ENCODE measurements at regions not wholly inside any gene's neighbourhood (a gene's known extent, or its start where the extent isn't known, plus 50 kb on each side); places are given as distances from the start of the nearest gene placed in this dataset.
A peak's percentile ranks its signal among the peaks of the same experiment; 100 is the strongest.

DNA sequence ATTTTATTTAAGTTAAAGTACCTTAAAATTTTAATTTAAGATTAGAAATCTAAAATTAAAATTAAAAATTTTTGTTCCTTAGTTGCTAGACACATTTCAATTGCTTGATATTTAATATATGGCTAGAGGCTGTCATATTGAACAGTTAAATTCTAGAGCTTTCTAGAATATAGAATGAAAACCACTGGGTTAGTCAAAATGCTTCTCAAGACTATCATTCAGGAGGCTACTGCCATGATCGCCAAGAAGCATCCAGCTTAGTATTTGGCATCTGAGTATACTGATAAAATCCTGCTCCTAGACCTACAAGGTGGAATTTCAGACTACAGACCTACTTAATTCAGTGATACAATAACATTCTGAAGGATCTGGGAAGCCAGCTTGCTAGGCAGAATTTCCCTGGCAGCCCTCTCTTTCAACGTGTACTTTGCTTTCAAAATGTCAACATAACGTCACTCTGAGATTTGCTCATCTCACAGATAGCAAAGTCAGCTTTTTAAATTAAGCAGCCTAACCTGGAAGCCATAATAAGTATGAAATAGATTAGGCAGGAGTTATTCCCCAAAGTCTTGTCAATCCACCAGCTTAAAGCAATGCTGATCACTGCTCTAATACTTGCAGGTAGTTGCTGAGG, 525.8 kb downstream of the FSCB start:
- peak; percentile 99 for FAIRE-seq

GRCh38 chr14:43956741-43957140, 550.3 kb downstream of the FSCB start:
- no peak for FAIRE-seq

DNA sequence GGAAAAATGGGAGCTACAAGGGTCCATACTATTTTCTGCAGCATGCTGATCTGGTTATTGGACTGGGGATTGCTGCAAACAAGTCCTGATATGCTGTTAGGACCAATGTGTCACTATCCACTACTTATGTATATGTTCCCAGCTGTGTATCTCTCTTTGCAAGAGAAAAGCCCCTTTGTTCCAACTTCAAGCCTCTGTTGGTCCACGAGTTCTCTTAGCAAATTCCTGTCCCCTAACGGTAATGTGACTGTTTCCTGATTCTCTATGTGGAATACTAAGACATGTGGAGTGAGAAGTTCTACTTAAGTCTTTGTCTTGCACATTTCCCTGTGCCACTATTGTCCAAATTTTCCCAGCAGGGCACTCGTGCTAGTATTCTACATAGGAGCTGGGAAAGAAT, 557.7 kb downstream of the FSCB start:
- FAIRE-seq, result no peak

DNA sequence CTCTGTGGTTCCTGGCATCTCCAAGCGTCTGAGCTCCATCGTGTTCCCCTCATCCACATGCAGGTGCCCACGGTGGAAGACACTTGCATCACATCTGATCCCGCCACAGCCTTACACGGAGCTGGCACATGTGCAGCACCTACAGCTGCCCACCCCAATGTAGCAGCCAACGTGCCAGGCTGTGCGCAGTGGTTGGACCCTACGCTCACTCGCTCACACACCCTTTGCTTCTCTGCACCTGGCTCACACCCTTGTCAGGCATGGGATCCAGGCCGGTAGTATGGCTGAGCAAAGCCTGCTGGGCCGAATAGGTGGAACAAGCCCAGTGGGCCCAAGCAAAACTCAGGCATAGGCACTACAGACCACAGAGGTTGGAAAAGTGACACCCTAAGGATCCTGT, 567.2 kb downstream of the FSCB start:
- no peak for FAIRE-seq

DNA sequence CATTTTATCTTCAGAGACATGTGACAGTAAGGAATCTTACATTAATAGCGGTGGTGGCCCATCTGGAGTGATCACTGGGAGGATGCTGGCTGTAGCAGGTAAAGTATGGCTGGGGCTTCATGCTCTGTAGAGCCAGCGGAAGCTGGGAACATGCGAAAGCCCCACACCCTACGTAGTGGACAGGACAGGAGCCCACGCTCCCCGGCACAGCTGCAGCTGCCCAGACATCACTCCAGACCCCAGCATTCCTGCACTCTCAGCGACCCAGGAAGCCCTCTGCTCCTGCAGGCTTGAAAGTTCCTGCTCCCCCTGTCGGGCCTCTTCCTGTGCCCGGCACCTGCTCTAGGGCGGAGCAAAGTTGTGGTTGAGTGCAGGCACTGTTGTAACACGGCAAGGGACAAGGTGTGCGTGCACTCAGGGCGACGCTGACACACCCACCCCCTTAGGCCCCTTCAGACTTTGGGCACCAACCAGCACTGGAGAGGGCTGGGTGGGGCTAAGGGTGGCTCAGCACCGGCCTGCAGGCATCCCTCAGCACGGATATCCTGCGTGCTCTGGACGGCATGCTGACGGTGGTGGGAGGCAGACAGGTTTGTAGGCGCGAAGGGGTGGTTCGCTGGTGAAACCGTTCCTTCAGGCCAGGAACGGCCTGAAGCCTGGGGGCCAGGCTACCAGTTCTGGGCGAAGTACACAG, 568.3 kb downstream of the FSCB start:
- no peak for FAIRE-seq

GRCh38 chr14:43937001-43937400, 570.1 kb downstream of the FSCB start:
- FAIRE-seq, result no peak

GRCh38 chr14:43934102-43934501, 573.0 kb downstream of the FSCB start:
- no peak for FAIRE-seq

DNA sequence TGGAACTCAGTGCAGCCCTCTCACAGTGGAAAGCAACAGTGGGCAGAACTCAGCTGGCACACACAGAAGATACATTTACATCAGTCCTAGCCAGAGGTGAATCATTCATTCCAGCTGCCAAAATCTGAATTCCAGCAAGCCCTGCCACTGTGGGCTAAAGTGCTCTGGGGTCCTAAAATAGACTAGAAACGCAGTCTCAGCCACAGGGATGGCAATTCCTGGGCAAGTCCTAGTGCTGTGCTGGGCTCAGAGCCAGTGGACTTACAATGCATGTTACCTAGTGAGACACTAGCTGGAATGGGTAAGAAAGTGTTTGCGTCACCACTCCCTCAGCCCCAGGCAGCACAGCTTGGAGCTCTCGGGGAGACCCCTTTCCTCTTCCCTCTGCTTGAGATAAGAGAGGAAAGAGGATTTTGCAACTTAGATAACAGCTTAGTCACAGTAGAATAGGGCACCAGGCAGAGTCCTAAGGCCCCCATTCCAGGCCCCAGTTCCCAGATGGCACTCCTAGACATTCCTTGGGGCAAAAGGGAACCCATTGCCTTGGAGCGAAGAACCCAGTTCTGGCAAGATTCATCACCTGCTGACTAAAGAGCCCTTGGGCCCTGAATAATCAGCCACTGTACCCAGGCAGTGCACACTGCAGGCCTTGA, 592.9 kb downstream of the FSCB start:
- no peak for FAIRE-seq

DNA sequence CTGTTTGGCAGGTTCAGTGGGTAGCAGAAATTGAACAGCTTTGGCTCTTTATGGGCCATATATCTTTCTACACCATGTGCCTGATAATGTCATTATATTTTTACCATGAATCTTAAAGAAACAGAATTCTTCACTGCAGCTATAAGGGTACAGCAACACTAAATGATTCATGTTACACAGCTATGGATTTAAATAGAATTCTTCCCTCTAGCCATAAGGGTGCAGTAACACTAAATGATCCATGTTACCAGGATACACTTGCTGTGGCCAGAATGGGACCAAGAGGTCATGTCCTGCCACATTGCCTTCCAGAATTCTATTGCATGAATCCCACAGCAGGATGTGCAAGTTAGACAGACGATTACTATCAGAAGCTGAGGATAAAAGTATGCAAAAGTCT, 603.9 kb downstream of the FSCB start:
- no peak for FAIRE-seq

GRCh38 chr14:43901911-43902673, 605.0 kb downstream of the FSCB start:
- no peak for FAIRE-seq

DNA sequence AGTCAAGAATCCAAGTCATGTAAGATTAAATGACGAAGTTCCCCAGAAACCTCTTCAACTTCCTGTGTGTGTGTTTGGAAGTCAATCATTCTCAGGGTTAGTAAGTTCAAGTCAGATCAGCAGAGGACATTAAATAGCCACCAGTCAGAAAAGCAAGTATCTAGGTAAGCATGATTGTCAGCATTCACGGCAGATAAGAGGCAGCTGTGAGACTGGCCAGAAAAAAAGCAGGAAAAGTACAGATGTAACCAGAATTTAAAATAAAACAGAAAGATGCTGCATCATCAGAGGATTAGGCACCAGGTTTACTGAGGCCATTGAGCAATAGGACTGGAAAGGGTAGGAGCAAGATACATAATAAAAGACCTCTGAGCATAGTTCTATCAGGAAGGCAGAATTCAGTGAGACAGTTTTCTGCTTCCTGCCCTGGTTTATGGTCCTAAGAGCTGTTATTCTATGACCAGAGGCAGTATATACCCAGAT, 606.9 kb downstream of the FSCB start:
- FAIRE-seq, result no peak

- no peak for FAIRE-seq
These were observed 608.4 kb downstream of the FSCB start for GRCh38 chr14:43898687-43899086.

GRCh38 chr14:43896044-43896443, 611.0 kb downstream of the FSCB start:
- FAIRE-seq, result no peak

DNA sequence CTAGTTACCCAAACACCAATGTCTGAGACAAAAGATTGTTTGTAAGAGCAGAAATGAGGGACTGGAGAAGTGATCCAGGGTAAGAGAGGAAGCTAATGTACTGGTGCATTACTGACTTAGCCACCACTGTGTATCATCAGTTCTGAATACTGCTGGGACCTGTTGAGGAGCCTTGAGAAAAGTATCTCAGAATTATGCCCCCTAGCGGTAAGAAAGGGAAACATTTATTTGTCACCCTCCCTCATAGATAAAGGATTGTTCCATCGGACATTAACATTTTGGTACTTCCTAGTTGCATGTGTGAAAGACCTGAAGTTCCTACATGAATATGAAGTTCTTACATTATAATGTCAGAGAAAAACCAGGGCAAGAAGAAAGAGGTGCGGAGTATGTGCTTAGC, 612.5 kb downstream of the FSCB start:
- no peak for FAIRE-seq

- FAIRE-seq, result no peak
These were observed 619.6 kb downstream of the FSCB start for GRCh38 chr14:43887523-43887922.

DNA sequence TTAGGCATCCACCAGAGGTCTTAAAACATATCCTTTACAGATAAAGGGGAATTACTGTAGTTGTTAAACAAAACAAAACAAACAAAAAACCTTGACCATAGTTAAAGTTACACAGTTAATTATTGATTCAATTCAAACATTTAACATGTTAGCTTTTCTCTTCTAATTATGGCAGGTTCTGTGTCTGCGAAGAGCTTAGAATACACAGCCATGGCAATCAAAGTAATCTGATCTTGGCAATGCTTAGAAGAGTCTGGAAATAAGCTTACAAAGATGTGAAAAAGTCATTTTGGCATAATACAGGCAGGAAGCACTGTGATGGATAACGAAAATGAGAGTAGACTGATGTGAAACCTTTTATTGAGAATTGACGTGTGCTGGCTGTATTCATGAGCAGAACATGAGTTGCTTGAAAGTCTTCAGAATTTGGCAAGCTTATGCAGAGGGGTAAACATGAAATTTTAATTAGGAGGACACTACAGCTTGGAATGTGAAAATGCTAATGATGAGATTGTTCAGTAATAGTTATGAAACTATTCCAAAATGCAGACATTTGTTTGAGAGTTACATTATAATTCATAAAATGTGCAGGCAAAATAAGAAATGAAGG, 629.6 kb downstream of the FSCB start:
- FAIRE-seq, result no peak

DNA sequence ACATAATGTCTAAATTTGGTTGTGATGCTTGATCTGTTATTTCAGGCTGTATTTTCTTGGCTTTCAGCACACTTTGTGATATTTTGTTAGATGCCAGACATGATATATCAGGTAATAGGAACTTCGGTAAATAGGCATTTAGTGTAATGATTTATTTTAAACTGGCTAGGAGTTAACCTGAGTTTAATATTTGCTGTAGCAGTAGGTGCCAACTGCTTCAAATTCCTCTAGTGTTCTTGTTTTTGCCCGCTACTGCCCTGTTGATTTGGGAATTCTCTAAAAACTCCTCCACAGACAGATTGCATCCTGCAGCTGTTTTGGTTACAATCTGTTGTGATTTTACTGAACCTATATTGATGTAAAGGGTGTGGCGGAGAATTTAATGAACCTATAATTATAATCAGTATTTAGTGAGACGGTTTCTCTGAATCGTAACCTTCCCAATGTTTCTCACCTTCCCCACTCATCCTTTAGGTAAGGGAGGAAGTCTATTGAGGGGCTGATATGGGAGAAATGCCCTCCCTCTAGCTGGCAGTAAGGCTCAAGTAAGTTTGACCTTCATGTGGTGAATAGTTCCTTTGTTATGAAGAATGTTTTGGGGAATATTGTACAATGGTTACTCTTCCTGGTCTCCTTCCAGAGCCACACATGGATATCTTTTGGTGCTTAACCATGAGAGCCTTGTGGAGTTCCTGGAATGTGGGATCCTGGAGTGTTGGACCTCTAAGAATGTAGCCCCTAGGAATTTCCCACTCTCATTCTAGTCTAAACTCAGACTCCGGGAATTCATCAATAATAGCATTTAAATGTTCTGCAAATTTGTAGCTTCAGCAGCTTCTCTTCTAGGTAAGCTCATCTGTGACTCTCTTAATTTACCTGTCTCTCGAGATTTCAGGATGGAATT, 634.1 kb downstream of the FSCB start:
- FAIRE-seq, result no peak

- FAIRE-seq, result no peak
These were observed 634.9 kb downstream of the FSCB start for GRCh38 chr14:43872222-43872621.

- FAIRE-seq, result no peak
These were observed 648.1 kb downstream of the FSCB start for GRCh38 chr14:43858981-43859380.

GRCh38 chr14:43855556-43855955, 651.5 kb downstream of the FSCB start:
- no peak for FAIRE-seq

DNA sequence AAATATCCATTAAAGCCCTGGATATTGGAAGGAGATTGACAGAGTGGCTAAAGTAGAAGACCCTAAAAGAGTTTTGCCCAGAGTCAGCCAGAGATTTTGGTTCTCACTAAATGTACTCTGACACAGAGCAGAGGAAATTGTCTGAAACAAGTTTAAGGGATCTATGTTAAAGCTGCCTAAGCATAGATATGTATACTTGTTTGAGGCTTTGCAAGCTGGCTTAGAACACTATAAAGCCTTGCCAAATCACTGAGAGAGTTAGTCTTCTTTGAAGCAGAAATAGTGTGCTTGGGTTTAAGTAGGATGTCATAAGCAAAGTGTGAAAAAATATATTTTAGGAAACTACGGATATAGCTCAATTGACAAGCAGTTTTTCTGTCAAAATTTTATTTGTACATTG, 653.5 kb downstream of the FSCB start:
- no peak for FAIRE-seq

Measured in islet of Langerhans (tissue), 1 donor.